H1 (cell line): ENCODE measurements at regions not wholly inside any gene's neighbourhood (a gene's known extent, or its start where the extent isn't known, plus 50 kb on each side); places are given as distances from the start of the nearest gene placed in this dataset.

Experiments
- CTCF ChIA-PET: fragments of 300-600 bp; sonication (Branson Sonifier 250); formaldehyde crosslinking; loops from one replicate; lab custom pipeline; 2021; ENCODE audit not compliant: partially characterized antibody; lab: Charles Lee
- POLR2A ChIA-PET: fragments of 300-600 bp; sonication (Branson Sonifier 250); formaldehyde crosslinking; loops from one replicate; lab custom pipeline; 2021; ENCODE audit warnings: inconsistent platforms; ENCODE audit not compliant: partially characterized antibody; lab: Charles Lee
- DNase-seq, 2 experiments: peaks; one replicate each; pipeline versions ENCODE4 v3.0.0 to v3.0.0-alpha.2; 2010 to 2022; ENCODE audit warnings: low spot score in 2 of 2, low read depth in 1 of 2, mixed read lengths in 1 of 2
- FAIRE-seq: peaks from 2 replicates; lab custom pipeline; 2011; peaks lifted over from hg19 to GRCh38; lab: Jason Lieb, UNC
- H2AFZ ChIP-seq: 2 replicates; pipeline ENCODE4 v1.8.1; 2012; ENCODE audit warnings: low read length, inconsistent platforms
- H2AK5ac ChIP-seq: 2 replicates; pipeline ENCODE4 v1.6.1; 2013; ENCODE audit warnings: low read depth, low read length
- H2BK120ac ChIP-seq: replicated peaks from 2 replicates; pipeline ENCODE3; 2013; ENCODE audit warnings: low read depth, low read length, inconsistent platforms
- H2BK12ac ChIP-seq: 2 replicates; pipeline ENCODE4 v1.6.1; 2013; ENCODE audit warnings: low read depth, low read length
- H2BK15ac ChIP-seq: 2 replicates; pipeline ENCODE4 v1.6.1; 2013; ENCODE audit warnings: low read length
- H2BK20ac ChIP-seq: 2 replicates; pipeline ENCODE4 v1.6.1; 2013; ENCODE audit warnings: low read length
- H2BK5ac ChIP-seq: 2 replicates; pipeline ENCODE4 v1.6.1; 2013; ENCODE audit warnings: low read depth, low read length
- H3K14ac ChIP-seq: 2 replicates; pipeline ENCODE4 v1.6.1; 2013; ENCODE audit warnings: inconsistent platforms; ENCODE audit not compliant: insufficient read length
- H3K18ac ChIP-seq: 2 replicates; pipeline ENCODE4 v1.6.1; 2013; ENCODE audit warnings: low read length; ENCODE audit errors: extremely low read depth
- H3K23ac ChIP-seq: 2 replicates; pipeline ENCODE4 v1.6.1; 2013; ENCODE audit warnings: inconsistent platforms; ENCODE audit not compliant: insufficient read length
- H3K23me2 ChIP-seq: 2 replicates; pipeline ENCODE4 v1.6.1; 2013; ENCODE audit warnings: low read depth, low read length
- H3K27ac ChIP-seq: 2 replicates; pipeline ENCODE4 v1.6.1; 2011; ENCODE audit warnings: low read depth, low read length, inconsistent platforms
- H3K27me3 ChIP-seq, 4 experiments: replicated peaks in 1 of 4; 1 replicate in 1 of 4; 2 replicates in 3 of 4; pipeline versions ENCODE4 v1.6.1 to v1.8.1; 2011 to 2013; ENCODE audit warnings: low read length in 3 of 4, mild to moderate bottlenecking in 3 of 4, inconsistent platforms in 2 of 4, mixed read lengths in 2 of 4, moderate library complexity in 1 of 4; ENCODE audit not compliant: control insufficient read depth in 3 of 4, insufficient read depth in 3 of 4; ENCODE audit errors: extremely low read depth in 1 of 4
- H3K36me3 ChIP-seq, 4 experiments: 2 replicates each; pipeline versions ENCODE4 v1.6.1 to v1.8.1; 2011 to 2013; ENCODE audit warnings: mild to moderate bottlenecking in 4 of 4, low read length in 3 of 4, moderate library complexity in 2 of 4, control low read depth in 1 of 4, inconsistent platforms in 1 of 4; ENCODE audit not compliant: insufficient read depth in 4 of 4, control insufficient read depth in 2 of 4
- H3K4ac ChIP-seq: replicated peaks from 2 replicates; pipeline ENCODE3; 2013; ENCODE audit warnings: low read length, low read depth, mixed read lengths, inconsistent platforms; ENCODE audit not compliant: insufficient read length
- H3K4me1 ChIP-seq, 4 experiments: replicated peaks in 1 of 4; 1 replicate in 1 of 4; 2 replicates in 3 of 4; pipeline versions ENCODE4 v1.6.1 to v1.8.1; 2011 to 2013; ENCODE audit warnings: low read length in 3 of 4, inconsistent platforms in 2 of 4, mixed read lengths in 1 of 4; ENCODE audit not compliant: insufficient read depth in 4 of 4, control insufficient read depth in 3 of 4
- H3K4me2 ChIP-seq, 2 experiments: 2 replicates each; pipeline versions ENCODE4 v1.6.1 to v1.8.1; 2011 to 2013; ENCODE audit warnings: low read depth in 2 of 2, low read length in 2 of 2, control low read depth in 1 of 2, inconsistent platforms in 1 of 2, mild to moderate bottlenecking in 1 of 2; ENCODE audit not compliant: insufficient read depth in 1 of 2
- H3K4me3 ChIP-seq, 4 experiments: fragments of 200-600, 300-600 bp in 1 of 4; sonication (generic), shearing (Covaris generic), sonication (Bioruptor Twin) in 1 of 4; 2 replicates each; pipeline versions ENCODE4 v1.5.1 to v1.8.1; 2011 to 2016; ENCODE audit warnings: low read length in 4 of 4, low read depth in 3 of 4, control low read depth in 2 of 4, inconsistent platforms in 2 of 4, mild to moderate bottlenecking in 2 of 4, mixed read lengths in 1 of 4, moderate library complexity in 1 of 4; ENCODE audit not compliant: insufficient read depth in 2 of 4; ENCODE audit errors: extremely low read depth in 1 of 4
- H3K56ac ChIP-seq: replicated peaks from 2 replicates; pipeline ENCODE3; 2013; ENCODE audit warnings: low read depth, mild to moderate bottlenecking, mixed read lengths, low read length, inconsistent platforms; ENCODE audit not compliant: insufficient read length
- H3K79me1 ChIP-seq: 2 replicates; pipeline ENCODE4 v1.6.1; 2013; ENCODE audit warnings: low read depth, low read length, control low read depth
- H3K79me2 ChIP-seq, 2 experiments: 2 replicates each; pipeline versions ENCODE4 v1.6.1 to v1.8.1; 2012 to 2013; ENCODE audit warnings: low read length in 2 of 2, mild to moderate bottlenecking in 2 of 2, inconsistent platforms in 1 of 2; ENCODE audit not compliant: insufficient read depth in 2 of 2, control insufficient read depth in 1 of 2
- H3K9ac ChIP-seq, 4 experiments: replicated peaks in 1 of 4; 1 replicate in 1 of 4; 2 replicates in 3 of 4; pipeline versions ENCODE4 v1.6.1 to v1.8.1; 2011 to 2013; ENCODE audit warnings: low read depth in 3 of 4, low read length in 3 of 4, control low read depth in 2 of 4, mild to moderate bottlenecking in 2 of 4, moderate library complexity in 2 of 4, inconsistent platforms in 1 of 4; ENCODE audit errors: extremely low read depth in 1 of 4
- H3K9me3 ChIP-seq, 2 experiments: 2 replicates each; pipeline versions ENCODE4 v1.6.1 to v1.8.1; 2012 to 2013; ENCODE audit warnings: mild to moderate bottlenecking in 2 of 2, moderate library complexity in 2 of 2, control low read depth in 1 of 2, inconsistent platforms in 1 of 2, low read depth in 1 of 2, low read length in 1 of 2, mixed read lengths in 1 of 2; ENCODE audit not compliant: insufficient read depth in 2 of 2
- H4K20me1 ChIP-seq, 2 experiments: replicated peaks in 1 of 2; 2 replicates each; pipeline versions ENCODE3 to v1.8.1; 2011 to 2013; ENCODE audit warnings: inconsistent platforms in 2 of 2, low read length in 2 of 2, mild to moderate bottlenecking in 1 of 2; ENCODE audit not compliant: insufficient read depth in 2 of 2, control insufficient read depth in 1 of 2
- H4K5ac ChIP-seq: 2 replicates; pipeline ENCODE4 v1.6.1; 2013; ENCODE audit warnings: low read length, low read depth, mixed read lengths, inconsistent platforms; ENCODE audit not compliant: insufficient read length
- H4K8ac ChIP-seq: 2 replicates; pipeline ENCODE4 v1.8.0; 2013; ENCODE audit warnings: mild to moderate bottlenecking, moderate library complexity, low read length, inconsistent platforms; ENCODE audit not compliant: insufficient read depth; ENCODE audit errors: extremely low read depth
- H4K91ac ChIP-seq: replicated peaks from 2 replicates; pipeline ENCODE3; 2013; ENCODE audit warnings: low read length, mixed read lengths, inconsistent platforms; ENCODE audit not compliant: insufficient read length
- POLR2A ChIP-seq, 2 experiments: IDR thresholded peaks; 1 replicate in 1 of 2; 2 replicates in 1 of 2; pipeline ENCODE4 v1.6.1; 2011; ENCODE audit warnings: low read depth in 2 of 2, low read length in 2 of 2, mild to moderate bottlenecking in 2 of 2; ENCODE audit errors: control extremely low read depth in 1 of 2
- WGBS, 2 experiments: shearing (Covaris generic) in 1 of 2; methylation state at CpG; one replicate each; pipeline versions ENCODE4 v1.1.6 to v1.1.7; 2013 to 2015; ENCODE audit warnings: low lambda C conversion rate in 2 of 2, mixed read lengths in 2 of 2, inconsistent platforms in 1 of 2, low coverage in 1 of 2, missing lambda C conversion rate in 1 of 2; ENCODE audit not compliant: insufficient replicate concordance in 2 of 2, insufficient coverage in 1 of 2, insufficient read length in 1 of 2; ENCODE audit errors: extremely low coverage in 1 of 2, missing lambda C conversion rate in 1 of 2; 5-methylcytosine and 5-hydroxymethylcytosine counted together

- Histone ChIP-seq H2BK12ac (no peak overlapping the region; the same call in 1 of the 2 replicates), H3K4me2 (no peak overlapping the region), H3K27ac (no peak overlapping the region), H2AFZ (peak overlapping the region; percentile 45; the same call in 1 of the 2 replicates), H3K23ac (no peak overlapping the region), H2BK20ac (no peak overlapping the region), H3K9ac (no peak overlapping the region), H3K18ac (no peak overlapping the region), H3K56ac (no peak overlapping the region), H3K14ac (no peak overlapping the region), H3K36me3 (no peaks in the 10 kb centered on the region), H3K4me1 (no peaks in the 10 kb centered on the region), H2BK120ac (no peak overlapping the region), H2BK15ac (no peak overlapping the region), H4K91ac (no peak overlapping the region), H3K79me1 (no peaks in the 10 kb centered on the region), H3K9me3 (no peaks in the 10 kb centered on the region), H4K5ac (no peak overlapping the region), H3K4me3 (no peak overlapping the region), H3K27me3 (no peaks in the 10 kb centered on the region), H3K79me2 (no peaks in the 10 kb centered on the region), H3K23me2 (no peaks in the 10 kb centered on the region), H4K20me1 (no peaks in the 10 kb centered on the region), H2BK5ac (no peak overlapping the region), H2AK5ac (no peak overlapping the region), H3K4ac (no peak overlapping the region), H4K8ac (no peak overlapping the region)
- WGBS, 2 experiments, result 57% methylated on average over 3 of the region's 3 CpGs; no CpG with 5 or more reads in 1 of the 2 experiments
- DNase-seq (no peak), FAIRE-seq (no peak)
- ChIA-PET POLR2A (no interaction called here), CTCF (interaction anchor here (1.0 kb wide), 1 partner anchor 9 kb away, joined by 4 read pairs; no protein-coding TSS in a partner anchor)
- no peak for TF ChIP-seq POLR2A (IDR thresholded peaks at IDR 0.05; ENCODE audit: control extremely low read depth in 1 of 2, low read depth in 2 of 2, low read length in 2 of 2)
These were observed 231.6 kb downstream of the SPRY2 start for GRCh38 chr13:80109303-80109702.
